A549 (cell line): ENCODE measurements at regions not wholly inside any gene's neighbourhood (a gene's known extent, or its start where the extent isn't known, plus 50 kb on each side); places are given as distances from the start of the nearest gene placed in this dataset.

ENCODE experiments used
- ATAC-seq, 2 experiments: fragments of 200-7000 bp in 1 of 2; fragments of >200 bp in 1 of 2; cut with Nextera tagmentation in 1 of 2; cut with Tn5 transposase in 1 of 2; 3 replicates each; pipeline versions ENCODE4 v1.8.0 to v1.9.1; 2018 to 2020; ENCODE audit warnings: mild to moderate bottlenecking in 1 of 2, moderate library complexity in 1 of 2
- CTCF ChIA-PET: fragments of 300-600 bp; sonication (Branson Sonifier 250); formaldehyde crosslinking; extraction: SDS; loops from one replicate; lab custom pipeline; 2021; ENCODE audit warnings: antibody characterized with exemption, inconsistent platforms; lab: Yijun Ruan, JAX
- POLR2A ChIA-PET: fragments of 350-600 bp; formaldehyde crosslinking; extraction: SDS; loops from one replicate; lab custom pipeline; 2021; ENCODE audit warnings: antibody characterized with exemption, inconsistent platforms; lab: Yijun Ruan, JAX
- DNase-seq, 2 experiments: peaks; one replicate each; pipeline versions ENCODE4 v3.0.0 to v3.0.0-alpha.2; 2011 to 2016; ENCODE audit warnings: low read depth in 1 of 2, low spot score in 1 of 2
- FAIRE-seq: peaks from 2 replicates; lab custom pipeline; 2011; peaks lifted over from hg19 to GRCh38; lab: Jason Lieb, UNC
- H3K27ac ChIP-seq, 2 experiments: fragments of >200 bp; sonication (Bioruptor Twin); formaldehyde crosslinking; 3 replicates each; pipeline ENCODE4 v1.5.1; 2016 to 2017
- H3K4me1 ChIP-seq: fragments of >200 bp; sonication (Bioruptor Twin); formaldehyde crosslinking; 3 replicates; pipeline ENCODE4 v1.6.1; 2016
- H3K4me2 ChIP-seq: fragments of >200 bp; sonication (Bioruptor Twin); formaldehyde crosslinking; 3 replicates; pipeline ENCODE4 v1.6.1; 2016
- H3K4me3 ChIP-seq: fragments of >200 bp; sonication (Bioruptor Twin); formaldehyde crosslinking; 3 replicates; pipeline ENCODE4 v1.5.1; 2016
- H3K9me3 ChIP-seq: fragments of >200 bp; sonication (Bioruptor Twin); formaldehyde crosslinking; 3 replicates; pipeline ENCODE4 v1.6.1; 2016
- BHLHE40 ChIP-seq: IDR thresholded peaks from 2 replicates; pipeline ENCODE4 v1.6.1; 2012; ENCODE audit warnings: low read depth, low read length, inconsistent platforms
- CBX8 ChIP-seq: fragments of 200-600 bp; sonication (generic); IDR thresholded peaks from 2 replicates; pipeline ENCODE4 v1.6.1; 2016
- CHD4 ChIP-seq: fragments of 200-600 bp; sonication (generic); IDR thresholded peaks from 2 replicates; pipeline ENCODE4 v1.6.1; 2016; ENCODE audit warnings: antibody characterized with exemption, mild to moderate bottlenecking, borderline replicate concordance
- EHMT2 ChIP-seq: fragments of 200-600 bp; sonication (generic); IDR thresholded peaks from 2 replicates; pipeline ENCODE4 v1.6.1; 2016; ENCODE audit warnings: antibody characterized with exemption, low read depth, mild to moderate bottlenecking, moderate library complexity
- FOSL2 ChIP-seq, 2 experiments: fragments of 450-650 bp in 1 of 2; fragments of >200 bp in 1 of 2; sonication (Bioruptor Twin) in 1 of 2; formaldehyde crosslinking; IDR thresholded peaks; 2 replicates each; pipeline versions ENCODE4 v1.5.0 to v1.6.1; 2016 to 2020; ENCODE audit warnings: mild to moderate bottlenecking in 1 of 2, moderate library complexity in 1 of 2
- HDAC2 ChIP-seq: fragments of 200-600 bp; sonication (generic); IDR thresholded peaks from 2 replicates; pipeline ENCODE4 v1.6.1; 2016
- HEYL ChIP-seq: fragments of 250-450 bp; sonication (Bioruptor Pico); IDR thresholded peaks from 2 replicates; pipeline ENCODE4 v1.8.0; 2021; ENCODE audit warnings: mild to moderate bottlenecking, moderate library complexity
- HOXB13 ChIP-seq: fragments of 250-450 bp; sonication (Bioruptor Pico); IDR thresholded peaks from 2 replicates; pipeline ENCODE4 v1.5.0; 2020; ENCODE audit warnings: low read depth, mild to moderate bottlenecking, moderate library complexity
- HOXB5 ChIP-seq: fragments of 250-450 bp; sonication (Bioruptor Pico); IDR thresholded peaks from 2 replicates; pipeline ENCODE4 v1.5.0; 2020; ENCODE audit warnings: mild to moderate bottlenecking, moderate library complexity
- JUN ChIP-seq, 2 experiments: fragments of >200 bp; sonication (Bioruptor Twin); formaldehyde crosslinking; IDR thresholded peaks; 2 replicates in 1 of 2; 3 replicates in 1 of 2; pipeline ENCODE4 v1.6.1; 2016 to 2017
- MAFK ChIP-seq: fragments of 450-650 bp; IDR thresholded peaks from 2 replicates; pipeline ENCODE4 v1.6.1; 2014; ENCODE audit not compliant: partially characterized antibody
- PHF8 ChIP-seq: fragments of 200-600 bp; sonication (generic); IDR thresholded peaks from 2 replicates; pipeline ENCODE4 v1.6.1; 2016; ENCODE audit warnings: low read depth, mild to moderate bottlenecking, antibody characterized with exemption, moderate library complexity, borderline replicate concordance
- RARB ChIP-seq: fragments of 250-450 bp; sonication (Bioruptor Pico); IDR thresholded peaks from 2 replicates; pipeline ENCODE4 v1.8.0; 2021; ENCODE audit warnings: mild to moderate bottlenecking, moderate library complexity
- RFX5 ChIP-seq: fragments of 450-650 bp; IDR thresholded peaks from 2 replicates; pipeline ENCODE4 v1.7.1; 2014; ENCODE audit warnings: antibody characterized with exemption, mild to moderate bottlenecking, moderate library complexity
- SMC3 ChIP-seq: fragments of >200 bp; sonication (Bioruptor Twin); formaldehyde crosslinking; IDR thresholded peaks from 3 replicates; pipeline ENCODE4 v1.6.1; 2018; ENCODE audit warnings: inconsistent platforms
- TFCP2L1 ChIP-seq: fragments of 250-450 bp; sonication (Bioruptor Pico); IDR thresholded peaks from 2 replicates; pipeline ENCODE4 v1.5.0; 2021; ENCODE audit warnings: mild to moderate bottlenecking
- TP53 ChIP-seq: fragments of 250-450 bp; sonication (Bioruptor Pico); IDR thresholded peaks from 2 replicates; pipeline ENCODE4 v1.5.0; 2021; ENCODE audit warnings: mild to moderate bottlenecking, moderate library complexity
- ZC3H11A ChIP-seq: fragments of 450-650 bp; IDR thresholded peaks from 2 replicates; pipeline ENCODE4 v1.6.1; 2014; ENCODE audit warnings: antibody characterized with exemption, mild to moderate bottlenecking
- ZFP36 ChIP-seq: fragments of 450-650 bp; IDR thresholded peaks from 2 replicates; pipeline ENCODE4 v1.6.1; 2014; ENCODE audit warnings: borderline replicate concordance; ENCODE audit not compliant: partially characterized antibody
- WGBS: methylation state at CpG from one replicate; pipeline ENCODE4 v1.1.6; 2017; ENCODE audit errors: missing lambda C conversion rate; 5-methylcytosine and 5-hydroxymethylcytosine counted together
- TF ChIP-seq, protein P1 (sequence below): fragments of 250-450 bp; sonication (Bioruptor Pico); IDR thresholded peaks from 2 replicates; pipeline ENCODE4 v1.5.0; 2020; ENCODE audit warnings: low read depth, mild to moderate bottlenecking, moderate library complexity
- TF ChIP-seq, protein P2 (sequence below): fragments of 150-350 bp; IDR thresholded peaks from 2 replicates; pipeline ENCODE4 v1.6.1; 2014; ENCODE audit warnings: low read depth, mild to moderate bottlenecking, low read length
- TF ChIP-seq, protein P3 (sequence below): fragments of >200 bp; sonication (Bioruptor Twin); formaldehyde crosslinking; IDR thresholded peaks from 3 replicates; pipeline ENCODE4 v1.6.1; 2016

DNA sequence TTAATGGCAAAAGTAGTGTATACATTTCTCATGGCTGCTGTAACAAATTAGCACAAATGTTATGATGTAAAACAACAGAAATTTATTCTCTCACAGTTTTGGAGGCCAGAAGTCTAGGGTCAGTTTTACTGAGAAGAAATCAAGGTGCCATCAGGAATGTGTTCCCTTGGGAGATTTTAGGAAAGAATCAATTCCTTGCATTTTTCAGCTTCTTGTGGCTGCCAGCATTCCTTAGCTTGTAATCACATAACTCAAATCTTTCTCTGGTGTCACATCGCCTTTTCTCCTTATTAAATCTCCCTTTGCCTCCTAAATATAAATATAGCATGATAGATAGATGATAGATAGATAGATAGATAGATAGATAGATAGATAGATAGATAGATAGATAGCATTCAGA, 307.0 kb upstream of the REG3G start:
- H3K27ac ChIP-seq: no peak overlapping the region
- no peak overlapping the region for H3K4me3 ChIP-seq
- FAIRE-seq (no peak), ATAC-seq (no peak), DNase-seq (no peak)
- TF ChIP-seq TP53 (CRISPR knock-in tag): no peak
- no peak for TF ChIP-seq ZC3H11A
- no peak for TF ChIP-seq HEYL (CRISPR knock-in tag)
- TF ChIP-seq PHF8: no peak
- no peak for TF ChIP-seq FOSL2 (IDR thresholded peaks at IDR 0.05)
- no peak for TF ChIP-seq FOSL2 (CRISPR knock-in tag; IDR thresholded peaks at IDR 0.05)
- TF ChIP-seq HOXB5 (CRISPR knock-in tag): no peak
- TF ChIP-seq, protein P1, sequence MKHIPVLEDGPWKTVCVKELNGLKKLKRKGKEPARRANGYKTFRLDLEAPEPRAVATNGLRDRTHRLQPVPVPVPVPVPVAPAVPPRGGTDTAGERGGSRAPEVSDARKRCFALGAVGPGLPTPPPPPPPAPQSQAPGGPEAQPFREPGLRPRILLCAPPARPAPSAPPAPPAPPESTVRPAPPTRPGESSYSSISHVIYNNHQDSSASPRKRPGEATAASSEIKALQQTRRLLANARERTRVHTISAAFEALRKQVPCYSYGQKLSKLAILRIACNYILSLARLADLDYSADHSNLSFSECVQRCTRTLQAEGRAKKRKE (CRISPR knock-in tag): no peak
- TF ChIP-seq SMC3: no peak
- no peak for TF ChIP-seq JUN (IDR thresholded peaks at IDR 0.05)
- H3K4me1 ChIP-seq: no peaks in the 10 kb centered on the region
- no peak overlapping the region for H3K4me2 ChIP-seq
- ChIA-PET POLR2A (no interaction called here), CTCF (no interaction called here)
- H3K9me3 ChIP-seq: no peaks in the 10 kb centered on the region
- 3% methylated on average over 1 of the region's 1 CpG for WGBS

DNA sequence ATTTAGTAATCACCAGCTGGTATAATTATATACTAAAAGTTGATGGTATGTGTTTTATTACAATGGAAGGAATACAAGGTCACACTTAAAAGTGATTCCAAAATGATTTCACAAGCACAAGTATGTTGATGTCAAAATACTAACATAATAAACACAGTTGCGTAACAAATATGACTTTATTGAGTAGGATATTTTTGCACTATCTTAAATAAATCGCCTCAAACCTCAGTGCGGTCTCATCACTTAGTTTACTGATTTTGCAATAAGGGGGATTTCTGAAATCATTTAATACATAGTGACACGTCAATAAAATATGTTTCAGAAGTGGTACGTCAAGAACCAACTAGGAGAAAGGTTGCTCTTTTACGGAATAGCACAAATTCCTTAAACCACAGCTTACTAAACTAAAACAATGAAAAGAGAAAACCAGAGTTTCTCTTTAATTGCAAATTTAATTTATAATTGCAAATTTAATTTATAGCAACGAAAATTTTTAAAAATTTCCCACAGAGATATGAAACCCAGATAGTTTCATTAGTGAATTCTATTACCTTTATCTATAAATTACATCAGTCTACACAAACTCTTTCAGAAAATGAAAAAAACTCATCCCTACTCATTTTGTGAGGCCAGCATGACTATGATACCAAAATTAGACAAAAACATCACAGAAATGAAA, 304.0 kb upstream of the REG3G start:
- POLR2A ChIA-PET: no interaction called here
- no peak overlapping the region for H3K4me2 ChIP-seq
- TF ChIP-seq HDAC2: no peak
- TF ChIP-seq HOXB5 (CRISPR knock-in tag): no peak
- TF ChIP-seq RFX5: no peak
- no peak for TF ChIP-seq TFCP2L1 (CRISPR knock-in tag)
- TF ChIP-seq CHD4: no peak
- TF ChIP-seq HOXB13 (CRISPR knock-in tag): no peak
- no peak for TF ChIP-seq ZC3H11A
- TF ChIP-seq EHMT2: no peak
- TF ChIP-seq BHLHE40: no peak
- no peak for TF ChIP-seq MAFK
- TF ChIP-seq, protein P2, sequence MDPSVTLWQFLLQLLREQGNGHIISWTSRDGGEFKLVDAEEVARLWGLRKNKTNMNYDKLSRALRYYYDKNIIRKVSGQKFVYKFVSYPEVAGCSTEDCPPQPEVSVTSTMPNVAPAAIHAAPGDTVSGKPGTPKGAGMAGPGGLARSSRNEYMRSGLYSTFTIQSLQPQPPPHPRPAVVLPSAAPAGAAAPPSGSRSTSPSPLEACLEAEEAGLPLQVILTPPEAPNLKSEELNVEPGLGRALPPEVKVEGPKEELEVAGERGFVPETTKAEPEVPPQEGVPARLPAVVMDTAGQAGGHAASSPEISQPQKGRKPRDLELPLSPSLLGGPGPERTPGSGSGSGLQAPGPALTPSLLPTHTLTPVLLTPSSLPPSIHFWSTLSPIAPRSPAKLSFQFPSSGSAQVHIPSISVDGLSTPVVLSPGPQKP: no peak
- no peak for TF ChIP-seq ZFP36
- no peak for TF ChIP-seq CBX8
- TF ChIP-seq JUN (IDR thresholded peaks at IDR 0.05): no peak
- no peak for TF ChIP-seq RARB (CRISPR knock-in tag)
- TF ChIP-seq, protein P3, sequence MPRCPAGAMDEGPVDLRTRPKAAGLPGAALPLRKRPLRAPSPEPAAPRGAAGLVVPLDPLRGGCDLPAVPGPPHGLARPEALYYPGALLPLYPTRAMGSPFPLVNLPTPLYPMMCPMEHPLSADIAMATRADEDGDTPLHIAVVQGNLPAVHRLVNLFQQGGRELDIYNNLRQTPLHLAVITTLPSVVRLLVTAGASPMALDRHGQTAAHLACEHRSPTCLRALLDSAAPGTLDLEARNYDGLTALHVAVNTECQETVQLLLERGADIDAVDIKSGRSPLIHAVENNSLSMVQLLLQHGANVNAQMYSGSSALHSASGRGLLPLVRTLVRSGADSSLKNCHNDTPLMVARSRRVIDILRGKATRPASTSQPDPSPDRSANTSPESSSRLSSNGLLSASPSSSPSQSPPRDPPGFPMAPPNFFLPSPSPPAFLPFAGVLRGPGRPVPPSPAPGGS: no peak
- TF ChIP-seq, all 56 proteins: peak for 0
- 22% methylated on average over 7 of the region's 7 CpGs for WGBS
- ATAC-seq: no peak
- no peak for FAIRE-seq
- Histone ChIP-seq H3K27ac (no peak overlapping the region), H3K4me3 (no peak overlapping the region), H3K9me3 (no peaks in the 10 kb centered on the region), H3K4me1 (no peaks in the 10 kb centered on the region)
- CTCF ChIA-PET: interaction anchor here (0.6 kb wide), 1 partner anchor 1583 kb away, joined by 3 read pairs; no protein-coding TSS in a partner anchor
- DNase-seq: no peak
